HepG2 (cell line): ENCODE measurements at regions not wholly inside any gene's neighbourhood (a gene's known extent, or its start where the extent isn't known, plus 50 kb on each side); places are given as distances from the start of the nearest gene placed in this dataset.
A peak's percentile ranks its signal among the peaks of the same experiment; 100 is the strongest.

Experiments used
- ATAC-seq: fragments of 200-7000 bp; cut with Tn5 transposase; 3 replicates; pipeline ENCODE4 v1.9.1; 2020; ENCODE audit warnings: mild to moderate bottlenecking, moderate library complexity
- BruUV-seq: library from RNA; stranded (reverse); fragments of 400-500 nt; replicated peaks from 2 replicates; lab custom pipeline; 2021; lab: Mats Ljungman, UMichigan
- CTCF ChIA-PET: fragments of 300-600 bp; formaldehyde crosslinking; extraction: SDS; loops from one replicate; lab custom pipeline; 2021; ENCODE audit warnings: low total read pairs, inconsistent platforms, low intra/inter-chr PET ratio; lab: Yijun Ruan, JAX
- POLR2A ChIA-PET: fragments of 350-600 bp; sonication (Branson Sonifier 250); formaldehyde crosslinking; loops from one replicate; lab custom pipeline; 2020; ENCODE audit warnings: antibody characterized with exemption, inconsistent platforms; lab: Yijun Ruan, JAX
- DNase-seq: peaks from one replicate; pipeline ENCODE4 v3.0.0-alpha.2; 2015; ENCODE audit warnings: low spot score
- FAIRE-seq: peaks from 3 replicates; lab custom pipeline; 2011; peaks lifted over from hg19 to GRCh38; lab: Jason Lieb, UNC
- H2AFZ ChIP-seq: one replicate; pipeline ENCODE4 v1.6.1; 2011; ENCODE audit warnings: low read length, inconsistent platforms
- H3K27ac ChIP-seq: fragments of 300-600 bp; 3 replicates; pipeline ENCODE4 v1.8.0; 2011; ENCODE audit warnings: mixed run types, mild to moderate bottlenecking, mixed read lengths, low read length, inconsistent platforms; ENCODE audit not compliant: insufficient read depth; ENCODE audit errors: extremely low read length
- H3K27me3 ChIP-seq, 2 experiments: fragments of 200-600 bp in 1 of 2; 2 replicates in 1 of 2; 3 replicates in 1 of 2; pipeline versions ENCODE4 v1.6.0 to v1.8.0; 2011; ENCODE audit warnings: low read length in 2 of 2, mild to moderate bottlenecking in 2 of 2, moderate library complexity in 2 of 2, inconsistent platforms in 1 of 2; ENCODE audit not compliant: insufficient read depth in 2 of 2, control insufficient read depth in 1 of 2
- H3K36me3 ChIP-seq, 2 experiments: fragments of 200-600 bp in 1 of 2; replicated peaks in 1 of 2; 2 replicates in 1 of 2; 3 replicates in 1 of 2; pipeline versions ENCODE4 v1.5.1 to v1.8.0; 2011; ENCODE audit warnings: low read length in 2 of 2, inconsistent platforms in 1 of 2; ENCODE audit not compliant: insufficient read depth in 2 of 2, control insufficient read depth in 1 of 2
- H3K4me1 ChIP-seq: 2 replicates; pipeline ENCODE4 v1.5.1; 2012; ENCODE audit warnings: low read length, inconsistent platforms; ENCODE audit not compliant: insufficient read depth
- H3K4me2 ChIP-seq: 2 replicates; pipeline ENCODE4 v1.6.0; 2011; ENCODE audit warnings: low read depth, low read length, inconsistent platforms
- H3K4me3 ChIP-seq, 3 experiments: fragments of 200-600 bp in 1 of 3; sonication (generic), shearing (Covaris generic) in 1 of 3; replicated peaks in 1 of 3; 2 replicates each; pipeline ENCODE4 v1.5.1; 2011 to 2016; ENCODE audit warnings: low read length in 3 of 3, inconsistent platforms in 2 of 3, low read depth in 2 of 3, mild to moderate bottlenecking in 2 of 3, control low read depth in 1 of 3, mixed read lengths in 1 of 3; ENCODE audit not compliant: insufficient read depth in 1 of 3
- H3K79me2 ChIP-seq: one replicate; pipeline ENCODE4 v1.6.1; 2011; ENCODE audit warnings: low read length, inconsistent platforms; ENCODE audit not compliant: insufficient read depth
- H3K9ac ChIP-seq: 2 replicates; pipeline ENCODE4 v1.6.0; 2011; ENCODE audit warnings: mild to moderate bottlenecking, low read depth, low read length, inconsistent platforms; ENCODE audit not compliant: insufficient read depth
- H3K9me3 ChIP-seq: 2 replicates; pipeline ENCODE4 v1.5.1; 2012; ENCODE audit warnings: mild to moderate bottlenecking, low read length
- H4K20me1 ChIP-seq: 2 replicates; pipeline ENCODE4 v1.6.0; 2011; ENCODE audit warnings: inconsistent platforms, mild to moderate bottlenecking, low read length, moderate library complexity; ENCODE audit not compliant: insufficient read depth
- CREB1 ChIP-seq, 2 experiments: fragments of 450-650 bp in 1 of 2; IDR thresholded peaks; 2 replicates each; pipeline ENCODE4 v1.6.1; 2016 to 2017; ENCODE audit warnings: control low read depth in 1 of 2, mild to moderate bottlenecking in 1 of 2, missing compliant biosample characterization in 1 of 2, missing genetic modification characterization in 1 of 2
- ELF1 ChIP-seq: sonication (generic); formaldehyde crosslinking; IDR thresholded peaks from 2 replicates; pipeline ENCODE4 v1.4.0; 2020; ENCODE audit warnings: missing genetic modification reagents
- NFRKB ChIP-seq: fragments of 450-650 bp; IDR thresholded peaks from 2 replicates; pipeline ENCODE4 v1.6.1; 2017
- NONO ChIP-seq, 2 experiments: fragments of 450-650 bp in 1 of 2; sonication (generic) in 1 of 2; formaldehyde crosslinking in 1 of 2; IDR thresholded peaks in 1 of 2; conservative IDR thresholded peaks in 1 of 2; 2 replicates each; pipeline versions ENCODE4 v1.6.1 to v1.8.0; 2017 to 2022; ENCODE audit warnings: mild to moderate bottlenecking in 1 of 2, missing genetic modification reagents in 1 of 2, moderate library complexity in 1 of 2
- WGBS: methylation state at CpG from one replicate; pipeline ENCODE4 v1.1.6; 2017; ENCODE audit warnings: low lambda C conversion rate; 5-methylcytosine and 5-hydroxymethylcytosine counted together
- in situ Hi-C: cut with HindIII; loops from 2 replicates; pipeline ENCODE4 v1.10.0; 2017; ENCODE audit warnings: low pct_unique_long_range_greater_than_20kb; ENCODE audit not compliant: extremely low pct_ligation_motif_present
- intact Hi-C: fragments of 100-400 bp; cut with micrococcal nuclease; formaldehyde crosslinking; loops from one replicate; pipeline ENCODE4 v1.10.0; 2022; ENCODE audit not compliant: unreplicated experiment
- TF ChIP-seq, protein P1 (sequence below): fragments of 450-650 bp; IDR thresholded peaks from 2 replicates; pipeline ENCODE4 v1.6.1; 2017
- TF ChIP-seq, protein P2 (sequence below): sonication (generic); formaldehyde crosslinking; conservative IDR thresholded peaks from 2 replicates; pipeline ENCODE4 v1.4.0; 2020; ENCODE audit warnings: missing genetic modification reagents

DNA sequence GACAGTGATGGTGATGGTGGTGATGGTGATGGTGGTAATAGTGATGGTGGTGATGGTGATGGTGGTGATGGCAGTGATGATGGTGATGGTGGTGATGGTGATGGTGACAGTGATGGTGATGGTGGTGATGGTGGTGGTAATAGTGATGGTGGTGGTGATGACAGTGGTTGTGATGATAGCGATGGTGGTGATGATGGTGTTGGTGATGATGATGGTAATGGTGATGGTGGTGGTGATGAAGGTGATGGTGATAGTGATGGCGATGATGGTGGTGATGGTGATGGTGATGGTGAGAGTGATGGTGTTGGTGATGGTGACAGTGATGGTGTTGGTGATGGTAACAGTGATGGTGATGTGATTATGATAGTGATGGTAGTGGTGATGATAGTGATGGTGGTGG lies 94.3 kb downstream of the ASB1 start:
- no peak for FAIRE-seq
- TF ChIP-seq NONO (IDR thresholded peaks at IDR 0.05) (0 out of 2 replicates have a peak, but pooled peaks have one; percentile 26), NONO (CRISPR knock-in tag; conservative IDR thresholded peaks at IDR 0.05) (no peak), NFRKB (0 out of 2 replicates have a peak, but pooled peaks have one; percentile 18), CREB1 (IDR thresholded peaks at IDR 0.05) (peak; percentile 55), CREB1 (CRISPR knock-in tag; IDR thresholded peaks at IDR 0.05) (no peak), ELF1 (no peak)
- TF ChIP-seq, protein P1, sequence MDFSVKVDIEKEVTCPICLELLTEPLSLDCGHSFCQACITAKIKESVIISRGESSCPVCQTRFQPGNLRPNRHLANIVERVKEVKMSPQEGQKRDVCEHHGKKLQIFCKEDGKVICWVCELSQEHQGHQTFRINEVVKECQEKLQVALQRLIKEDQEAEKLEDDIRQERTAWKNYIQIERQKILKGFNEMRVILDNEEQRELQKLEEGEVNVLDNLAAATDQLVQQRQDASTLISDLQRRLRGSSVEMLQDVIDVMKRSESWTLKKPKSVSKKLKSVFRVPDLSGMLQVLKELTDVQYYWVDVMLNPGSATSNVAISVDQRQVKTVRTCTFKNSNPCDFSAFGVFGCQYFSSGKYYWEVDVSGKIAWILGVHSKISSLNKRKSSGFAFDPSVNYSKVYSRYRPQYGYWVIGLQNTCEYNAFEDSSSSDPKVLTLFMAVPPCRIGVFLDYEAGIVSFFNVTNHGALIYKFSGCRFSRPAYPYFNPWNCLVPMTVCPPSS: peak; percentile 62; the same call in 1 of the 2 replicates
- TF ChIP-seq, protein P2, sequence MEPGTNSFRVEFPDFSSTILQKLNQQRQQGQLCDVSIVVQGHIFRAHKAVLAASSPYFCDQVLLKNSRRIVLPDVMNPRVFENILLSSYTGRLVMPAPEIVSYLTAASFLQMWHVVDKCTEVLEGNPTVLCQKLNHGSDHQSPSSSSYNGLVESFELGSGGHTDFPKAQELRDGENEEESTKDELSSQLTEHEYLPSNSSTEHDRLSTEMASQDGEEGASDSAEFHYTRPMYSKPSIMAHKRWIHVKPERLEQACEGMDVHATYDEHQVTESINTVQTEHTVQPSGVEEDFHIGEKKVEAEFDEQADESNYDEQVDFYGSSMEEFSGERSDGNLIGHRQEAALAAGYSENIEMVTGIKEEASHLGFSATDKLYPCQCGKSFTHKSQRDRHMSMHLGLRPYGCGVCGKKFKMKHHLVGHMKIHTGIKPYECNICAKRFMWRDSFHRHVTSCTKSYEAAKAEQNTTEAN (CRISPR knock-in tag): no peak
- TF ChIP-seq, all 625 proteins: peak for 4
- H3K9ac ChIP-seq: no peak overlapping the region
- WGBS: 94% methylated on average over 2 of the region's 2 CpGs
- no peak overlapping the region for H2AFZ ChIP-seq
- H3K36me3 ChIP-seq: no peaks in the 10 kb centered on the region
- ATAC-seq (no peak), DNase-seq (no peak)
- CTCF ChIA-PET: no interaction called here
- H3K27me3 ChIP-seq: no peaks in the 10 kb centered on the region
- in situ Hi-C loops: no loop called here
- H3K79me2 ChIP-seq: no peaks in the 10 kb centered on the region
- H3K4me1 ChIP-seq: peaks cover 51% of the 10 kb centered on the region
- BruUV-seq: no TSS peak
- POLR2A ChIA-PET: no interaction called here
- no peak overlapping the region for H3K27ac ChIP-seq
- H3K4me3 ChIP-seq: no peak overlapping the region
- H4K20me1 ChIP-seq: no peaks in the 10 kb centered on the region
- intact Hi-C loops: no loop called here
- peaks cover 6% of the 10 kb centered on the region; the same call in 1 of the 2 replicates for H3K9me3 ChIP-seq
- H3K4me2 ChIP-seq: no peak overlapping the region
